ENCODE measurements at regions not wholly inside any gene's neighbourhood (a gene's known extent, or its start where the extent isn't known, plus 50 kb on each side); places are given as distances from the start of the nearest gene placed in this dataset.

- no peaks in the 10 kb centered on the region for H3K9me3 ChIP-seq
- H3K27ac ChIP-seq, result no peak overlapping the region
- WGBS, 2 donors (ENCODE audit: low coverage in 1 of 2), result 96% methylated on average over 2 of the region's 2 CpGs
- TF ChIP-seq CTCF (IDR thresholded peaks at IDR 0.05), result no peak
- TF ChIP-seq POLR2AphosphoS5 (IDR thresholded peaks at IDR 0.05), result no peak
- no peak for TF ChIP-seq EP300 (IDR thresholded peaks at IDR 0.05)
- TF ChIP-seq POLR2A (IDR thresholded peaks at IDR 0.05), result no peak
- no peak for ATAC-seq
- no peak overlapping the region for H3K4me3 ChIP-seq
- no peaks in the 10 kb centered on the region for H3K4me1 ChIP-seq
- no peaks in the 10 kb centered on the region for H3K36me3 ChIP-seq
- no peaks in the 10 kb centered on the region for H3K27me3 ChIP-seq
These were observed 163.9 kb downstream of the SUCNR1 start for GRCh38 chr3:152037297-152037696.

DNA sequence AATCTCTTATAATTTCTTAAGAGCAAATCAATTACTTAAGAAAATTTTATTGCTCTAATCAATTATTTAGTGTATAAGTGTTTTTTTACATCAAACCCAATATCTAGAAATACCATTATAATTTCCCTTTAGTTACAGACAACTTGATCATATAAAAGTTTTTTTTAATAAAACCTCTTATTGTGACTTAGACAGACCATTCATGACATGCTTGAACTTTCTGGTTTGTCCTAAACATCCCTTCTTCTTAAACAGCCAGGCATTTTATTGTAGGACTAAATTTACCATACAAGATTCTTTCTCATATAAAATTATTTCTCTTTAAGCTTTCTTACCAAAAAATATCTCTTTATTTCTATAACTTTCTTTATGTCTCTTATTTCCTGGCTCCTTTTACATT is 164.5 kb downstream of the SUCNR1 start:
- H3K27me3 ChIP-seq, result no peaks in the 10 kb centered on the region
- H3K4me1 ChIP-seq, result peaks cover 0 to under 1% (median 0%) of the 10 kb centered on the region in 3 donors
- no peak overlapping the region for H3K4me3 ChIP-seq
- no peak overlapping the region for H3K27ac ChIP-seq
- H3K36me3 ChIP-seq, result no peaks in the 10 kb centered on the region
- TF ChIP-seq CTCF (IDR thresholded peaks at IDR 0.05), result no peak
- TF ChIP-seq EP300 (IDR thresholded peaks at IDR 0.05), result no peak
- no peak for TF ChIP-seq POLR2AphosphoS5 (IDR thresholded peaks at IDR 0.05)
- no peak for TF ChIP-seq POLR2A (IDR thresholded peaks at IDR 0.05)
- no peaks in the 10 kb centered on the region for H3K9me3 ChIP-seq
- ATAC-seq, result no peak

GRCh38 chr3:152038490-152038889 is 165.0 kb downstream of the SUCNR1 start:
- peaks cover 0 to 6% (median 0%) of the 10 kb centered on the region in 3 donors for H3K4me1 ChIP-seq
- H3K36me3 ChIP-seq, result no peaks in the 10 kb centered on the region
- H3K27ac ChIP-seq, result no peak overlapping the region
- ATAC-seq, result no peak
- H3K27me3 ChIP-seq, result no peaks in the 10 kb centered on the region
- H3K9me3 ChIP-seq, result no peaks in the 10 kb centered on the region
- TF ChIP-seq POLR2A (IDR thresholded peaks at IDR 0.05) (no peak), EP300 (IDR thresholded peaks at IDR 0.05) (no peak), POLR2AphosphoS5 (IDR thresholded peaks at IDR 0.05) (no peak), CTCF (IDR thresholded peaks at IDR 0.05) (no peak)
- 87 to 100% methylated on average over 1 of the region's 1 CpG for WGBS, 2 donors (ENCODE audit: low coverage in 1 of 2)
- no peak overlapping the region for H3K4me3 ChIP-seq

DNA sequence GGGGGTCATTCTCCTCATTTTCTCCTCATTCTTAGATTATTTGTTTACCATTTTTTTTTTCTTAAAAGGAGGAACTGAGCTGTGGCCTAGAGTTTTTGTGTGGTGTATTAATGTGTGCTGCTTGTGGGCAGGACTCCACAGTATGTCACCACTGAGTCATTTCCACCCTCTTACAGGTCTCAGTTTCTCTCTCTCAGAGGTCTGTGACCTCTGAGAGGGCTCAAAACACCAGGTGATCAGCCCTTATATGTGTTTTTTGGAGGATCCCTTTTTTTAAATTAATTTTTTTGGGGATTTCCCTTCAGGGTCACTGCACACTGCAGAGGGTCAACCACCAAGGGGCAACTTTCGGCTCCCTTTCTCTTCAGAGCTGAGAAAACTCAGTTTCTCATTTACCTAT is 166.4 kb downstream of the SUCNR1 start:
- H3K36me3 ChIP-seq, result no peaks in the 10 kb centered on the region
- no peaks in the 10 kb centered on the region for H3K27me3 ChIP-seq
- WGBS, 2 donors (ENCODE audit: low coverage in 1 of 2), result 100% methylated on average over 1 of the region's 1 CpG
- no peak for ATAC-seq
- peaks cover 0 to 13% (median 0%) of the 10 kb centered on the region in 3 donors for H3K4me1 ChIP-seq
- TF ChIP-seq CTCF (IDR thresholded peaks at IDR 0.05) (no peak), POLR2AphosphoS5 (IDR thresholded peaks at IDR 0.05) (no peak), EP300 (IDR thresholded peaks at IDR 0.05) (no peak)
- no peak overlapping the region for H3K4me3 ChIP-seq
- no peak overlapping the region for H3K27ac ChIP-seq
- no peaks in the 10 kb centered on the region for H3K9me3 ChIP-seq

DNA sequence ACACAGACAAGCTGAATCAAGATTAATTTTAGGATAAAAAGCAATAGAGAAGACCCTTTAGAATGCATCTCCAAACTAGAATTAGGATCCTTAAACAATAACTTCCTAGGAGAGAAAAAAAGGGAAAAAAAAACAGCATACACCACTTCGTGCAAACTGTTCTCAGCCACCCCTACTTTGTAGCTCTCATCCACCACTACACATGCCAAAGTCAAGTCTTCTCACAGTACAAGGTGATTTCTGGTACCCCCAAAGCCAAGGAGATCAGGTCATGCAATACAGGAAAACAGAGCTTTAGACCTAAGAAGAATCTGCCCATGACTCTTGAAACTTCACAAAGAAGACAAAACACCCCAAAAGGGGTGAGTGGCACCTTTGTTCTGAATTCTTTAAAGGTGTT is 166.9 kb downstream of the SUCNR1 start:
- Histone ChIP-seq H3K36me3 (no peaks in the 10 kb centered on the region), H3K4me1 (peaks cover 0 to 13% (median 0%) of the 10 kb centered on the region in 3 donors), H3K9me3 (no peaks in the 10 kb centered on the region), H3K4me3 (no peak overlapping the region), H3K27me3 (no peaks in the 10 kb centered on the region), H3K27ac (no peak overlapping the region)
- no peak for TF ChIP-seq CTCF (IDR thresholded peaks at IDR 0.05)
- TF ChIP-seq POLR2A (IDR thresholded peaks at IDR 0.05), result no peak
- TF ChIP-seq EP300 (IDR thresholded peaks at IDR 0.05), result no peak
- no peak for TF ChIP-seq POLR2AphosphoS5 (IDR thresholded peaks at IDR 0.05)
- ATAC-seq, result no peak
- 80 to 100% methylated on average over 1 of the region's 1 CpG for WGBS, 2 donors (ENCODE audit: low coverage in 1 of 2)

Measured in gastroesophageal sphincter (tissue), 4 donors.